Endodermal cell (in vitro differentiated cells): ENCODE measurements at regions not wholly inside any gene's neighbourhood (a gene's known extent, or its start where the extent isn't known, plus 50 kb on each side); places are given as distances from the start of the nearest gene placed in this dataset.

Experiments
- DNase-seq: peaks from one replicate; pipeline ENCODE4 v3.0.0-alpha.2; 2017
- H3K27ac ChIP-seq: 2 replicates; pipeline ENCODE4 v1.5.1; 2013; ENCODE audit warnings: mild to moderate bottlenecking, low read depth, low read length, moderate library complexity
- H3K27me3 ChIP-seq: 2 replicates; pipeline ENCODE4 v1.6.1; 2013; ENCODE audit warnings: mild to moderate bottlenecking, low read length, moderate library complexity; ENCODE audit not compliant: insufficient read depth, control insufficient read depth, poor library complexity, severe bottlenecking
- H3K36me3 ChIP-seq: 2 replicates; pipeline ENCODE4 v1.7.0; 2013; ENCODE audit warnings: mild to moderate bottlenecking, low read length, moderate library complexity; ENCODE audit not compliant: control insufficient read depth, insufficient read depth
- H3K4me1 ChIP-seq: one replicate; pipeline ENCODE4 v1.7.0; 2013; ENCODE audit warnings: low read length; ENCODE audit not compliant: control insufficient read depth, insufficient read depth
- H3K4me3 ChIP-seq: 2 replicates; pipeline ENCODE4 v1.5.1; 2013; ENCODE audit warnings: mild to moderate bottlenecking, low read length, moderate library complexity
- H3K9ac ChIP-seq: 2 replicates; pipeline ENCODE4 v1.6.1; 2013; ENCODE audit warnings: mild to moderate bottlenecking, low read length, moderate library complexity; ENCODE audit not compliant: poor library complexity, severe bottlenecking; ENCODE audit errors: extremely low read depth
- H3K9me3 ChIP-seq: 2 replicates; pipeline ENCODE4 v1.6.1; 2013; ENCODE audit warnings: mild to moderate bottlenecking, low read length, moderate library complexity; ENCODE audit not compliant: control insufficient read depth
- H3K27ac Mint-ChIP-seq: 2 replicates; pipeline ENCODE4 v1.8.0; 2020; ENCODE audit warnings: mixed read lengths
- H3K27me3 Mint-ChIP-seq: 2 replicates; pipeline ENCODE4 v1.8.0; 2021; ENCODE audit warnings: mild to moderate bottlenecking, mixed read lengths; ENCODE audit not compliant: insufficient read depth
- H3K36me3 Mint-ChIP-seq: 2 replicates; pipeline ENCODE4 v1.8.0; 2020; ENCODE audit warnings: low read depth, mixed read lengths
- H3K4me1 Mint-ChIP-seq: 2 replicates; pipeline ENCODE4 v1.8.0; 2020; ENCODE audit warnings: mixed read lengths
- H3K4me3 Mint-ChIP-seq: 2 replicates; pipeline ENCODE4 v1.8.0; 2020; ENCODE audit warnings: mild to moderate bottlenecking, moderate library complexity, mixed read lengths
- H3K9me3 Mint-ChIP-seq: 2 replicates; pipeline ENCODE4 v1.8.0; 2020; ENCODE audit warnings: mild to moderate bottlenecking, mixed read lengths
- WGBS, 2 experiments: methylation state at CpG; one replicate each; pipeline versions ENCODE4 v1.1.5 to v1.1.7; 2013; ENCODE audit warnings: missing lambda C conversion rate in 2 of 2, mixed read lengths in 1 of 2; ENCODE audit not compliant: insufficient coverage in 1 of 2, insufficient read length in 1 of 2; 5-methylcytosine and 5-hydroxymethylcytosine counted together
- TF ChIP-seq, protein P1 (sequence below): fragments of 200-600 bp; sonication (generic); conservative IDR thresholded peaks from 2 replicates; pipeline ENCODE4 v1.5.0; 2021; ENCODE audit warnings: antibody characterized with exemption, mild to moderate bottlenecking

DNA sequence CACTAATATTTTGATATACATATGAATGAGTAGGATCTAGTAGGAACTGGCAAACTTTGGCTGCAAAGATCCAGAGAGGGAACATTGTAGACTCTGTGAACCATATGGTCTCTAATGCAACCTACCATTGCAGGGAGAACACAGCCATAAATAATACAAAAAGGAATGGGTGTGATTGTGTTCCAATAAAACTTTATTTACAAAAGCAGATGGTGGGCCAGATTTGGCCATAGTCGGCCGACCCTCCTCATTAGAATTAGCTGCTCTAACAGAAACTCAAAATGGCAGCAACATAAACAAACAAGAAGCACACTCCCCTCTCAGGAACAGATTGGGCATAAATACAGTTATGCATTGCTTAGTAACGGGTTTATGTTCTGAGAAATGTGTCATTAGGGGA is 198.1 kb upstream of the RBPJ start:
- Histone ChIP-seq H3K36me3 (no peaks in the 10 kb centered on the region), H3K4me3 (no peak overlapping the region), H3K4me1 (no peaks in the 10 kb centered on the region), H3K9ac (no peak overlapping the region), H3K27ac (no peak overlapping the region), H3K9me3 (no peaks in the 10 kb centered on the region), H3K27me3 (no peaks in the 10 kb centered on the region)
- Mint-ChIP-seq H3K27me3 (peaks cover 2% of the 10 kb centered on the region), H3K9me3 (peaks cover 5% of the 10 kb centered on the region), H3K36me3 (no peaks in the 10 kb centered on the region), H3K27ac (no peak overlapping the region), H3K4me1 (peaks cover 12% of the 10 kb centered on the region), H3K4me3 (no peak overlapping the region)
- TF ChIP-seq, protein P1, sequence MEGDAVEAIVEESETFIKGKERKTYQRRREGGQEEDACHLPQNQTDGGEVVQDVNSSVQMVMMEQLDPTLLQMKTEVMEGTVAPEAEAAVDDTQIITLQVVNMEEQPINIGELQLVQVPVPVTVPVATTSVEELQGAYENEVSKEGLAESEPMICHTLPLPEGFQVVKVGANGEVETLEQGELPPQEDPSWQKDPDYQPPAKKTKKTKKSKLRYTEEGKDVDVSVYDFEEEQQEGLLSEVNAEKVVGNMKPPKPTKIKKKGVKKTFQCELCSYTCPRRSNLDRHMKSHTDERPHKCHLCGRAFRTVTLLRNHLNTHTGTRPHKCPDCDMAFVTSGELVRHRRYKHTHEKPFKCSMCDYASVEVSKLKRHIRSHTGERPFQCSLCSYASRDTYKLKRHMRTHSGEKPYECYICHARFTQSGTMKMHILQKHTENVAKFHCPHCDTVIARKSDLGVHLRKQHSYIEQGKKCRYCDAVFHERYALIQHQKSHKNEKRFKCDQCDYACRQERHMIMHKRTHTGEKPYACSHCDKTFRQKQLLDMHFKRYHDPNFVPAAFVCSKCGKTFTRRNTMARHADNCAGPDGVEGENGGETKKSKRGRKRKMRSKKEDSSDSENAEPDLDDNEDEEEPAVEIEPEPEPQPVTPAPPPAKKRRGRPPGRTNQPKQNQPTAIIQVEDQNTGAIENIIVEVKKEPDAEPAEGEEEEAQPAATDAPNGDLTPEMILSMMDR = no peak
- DNase-seq = no peak
- WGBS, 2 experiments = 84% methylated on average over 3 of the region's 3 CpGs; no CpG with 5 or more reads in 1 of the 2 experiments

DNA sequence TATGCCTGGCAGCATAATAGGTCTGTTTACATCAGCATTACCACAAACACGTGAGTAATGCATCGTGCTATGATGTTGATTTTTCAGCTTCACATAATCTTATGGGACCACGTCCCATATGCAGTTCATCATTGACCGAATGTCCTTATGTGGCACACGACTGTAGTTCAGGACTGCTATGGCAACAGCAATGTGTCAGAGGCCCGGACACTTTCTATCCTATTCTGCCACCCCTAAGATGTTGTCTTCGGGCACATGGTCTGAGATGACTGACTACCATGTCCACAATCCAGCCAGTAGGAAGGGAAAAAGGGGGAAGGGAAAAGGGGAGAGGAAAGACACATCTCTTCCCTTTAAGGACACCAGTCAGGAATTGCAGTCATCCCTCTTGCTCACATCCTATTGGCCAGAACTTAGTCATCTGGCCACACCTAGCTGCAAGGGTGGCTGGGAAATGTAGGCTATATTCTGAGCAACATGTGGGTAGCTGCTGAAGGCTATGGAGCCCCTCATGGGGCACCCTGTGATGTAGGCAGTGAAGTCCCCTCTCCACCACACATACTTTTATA is 196.0 kb upstream of the RBPJ start:
- no peak overlapping the region for H3K4me3 Mint-ChIP-seq
- Histone ChIP-seq H3K4me3 (no peak overlapping the region), H3K9me3 (no peaks in the 10 kb centered on the region), H3K27ac (no peak overlapping the region), H3K4me1 (no peaks in the 10 kb centered on the region), H3K36me3 (no peaks in the 10 kb centered on the region), H3K27me3 (no peaks in the 10 kb centered on the region), H3K9ac (no peak overlapping the region)
- no peak for DNase-seq
- WGBS, 2 experiments = 90 to 98% methylated on average over 5 to 7 of the region's 7 CpGs
- H3K36me3 Mint-ChIP-seq = no peaks in the 10 kb centered on the region
- H3K9me3 Mint-ChIP-seq = peaks cover 5% of the 10 kb centered on the region
- H3K4me1 Mint-ChIP-seq = peaks cover 10% of the 10 kb centered on the region
- TF ChIP-seq, protein P1 = no peak
- H3K27me3 Mint-ChIP-seq = peaks cover 2% of the 10 kb centered on the region
- no peak overlapping the region for H3K27ac Mint-ChIP-seq

DNA sequence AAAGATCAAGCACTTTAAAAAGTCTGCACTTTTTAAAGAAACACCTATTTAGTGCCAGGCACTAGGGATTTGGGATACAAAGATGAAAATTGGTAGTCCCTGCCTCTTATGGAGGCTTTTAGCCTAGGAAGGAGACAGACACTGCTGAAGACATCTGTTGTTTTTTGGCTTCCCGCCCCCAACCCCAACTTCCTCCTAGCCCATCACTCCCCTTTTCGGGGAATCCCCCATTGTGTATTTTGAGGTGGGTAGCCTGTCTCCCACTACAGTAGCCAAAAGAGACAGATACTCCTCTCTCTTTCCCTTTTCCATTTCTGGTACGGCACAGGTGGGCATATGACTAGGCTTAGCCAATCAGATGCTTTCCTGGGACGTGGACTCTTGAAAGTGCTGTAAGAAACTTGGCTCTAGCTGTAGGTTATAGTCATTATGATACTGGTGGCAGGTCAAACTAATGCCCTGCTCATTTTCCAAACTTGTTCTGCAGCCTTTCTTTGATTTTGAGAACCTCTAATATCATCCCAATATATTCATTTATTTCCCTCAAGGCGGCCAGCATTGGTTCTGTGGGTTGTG is 194.6 kb upstream of the RBPJ start:
- no peaks in the 10 kb centered on the region for H3K36me3 Mint-ChIP-seq
- H3K27ac Mint-ChIP-seq = no peak overlapping the region
- Histone ChIP-seq H3K4me1 (no peaks in the 10 kb centered on the region), H3K27me3 (no peaks in the 10 kb centered on the region), H3K36me3 (no peaks in the 10 kb centered on the region), H3K9ac (no peak overlapping the region), H3K4me3 (no peak overlapping the region), H3K27ac (no peak overlapping the region), H3K9me3 (no peaks in the 10 kb centered on the region)
- H3K9me3 Mint-ChIP-seq = peaks cover 5% of the 10 kb centered on the region
- H3K4me1 Mint-ChIP-seq = no peaks in the 10 kb centered on the region
- H3K27me3 Mint-ChIP-seq = peaks cover 2% of the 10 kb centered on the region
- DNase-seq = no peak
- no peak overlapping the region for H3K4me3 Mint-ChIP-seq
- WGBS, 2 experiments = 89% methylated on average over 5 of the region's 5 CpGs; no CpG with 5 or more reads in 1 of the 2 experiments
- TF ChIP-seq, protein P1 = no peak
